HL-60 (cell line): ENCODE measurements at regions not wholly inside any gene's neighbourhood (a gene's known extent, or its start where the extent isn't known, plus 50 kb on each side); places are given as distances from the start of the nearest gene placed in this dataset.

Experiments used
- DNase-seq, 2 experiments: peaks; one replicate each; pipeline ENCODE4 v3.0.0-alpha.2; 2010 to 2020; ENCODE audit warnings: low read depth in 1 of 2, low spot score in 1 of 2
- H3K27ac ChIP-seq: fragments of 250-450 bp; sonication (Bioruptor Pico); replicated peaks from 2 replicates; pipeline ENCODE4 v1.5.1; 2020; ENCODE audit warnings: mild to moderate bottlenecking, moderate library complexity
- H3K27me3 ChIP-seq: fragments of 250-450 bp; sonication (Bioruptor Pico); 2 replicates; pipeline ENCODE4 v1.5.1; 2021; ENCODE audit warnings: mild to moderate bottlenecking, moderate library complexity; ENCODE audit not compliant: insufficient read depth, poor library complexity, severe bottlenecking
- H3K4me3 ChIP-seq: replicated peaks from 2 replicates; pipeline ENCODE4 v1.5.1; 2011; ENCODE audit warnings: mild to moderate bottlenecking, control low read depth, low read length; ENCODE audit not compliant: insufficient read depth
- GABPA ChIP-seq: IDR thresholded peaks from 2 replicates; pipeline ENCODE4 v1.6.1; 2012; ENCODE audit warnings: low read depth
- POLR2AphosphoS5 ChIP-seq: IDR thresholded peaks from 2 replicates; pipeline ENCODE4 v1.6.1; 2012; ENCODE audit warnings: low read depth
- SPI1 ChIP-seq: IDR thresholded peaks from 2 replicates; pipeline ENCODE4 v1.6.1; 2012; ENCODE audit warnings: low read depth, mild to moderate bottlenecking, borderline replicate concordance
- TF ChIP-seq, protein P1 (sequence below): IDR thresholded peaks from 2 replicates; pipeline ENCODE4 v1.6.1; 2012; ENCODE audit warnings: low read depth; ENCODE audit not compliant: insufficient replicate concordance
- TF ChIP-seq, protein P2 (sequence below): IDR thresholded peaks from one replicate; pipeline ENCODE4 v1.5.1; 2011; ENCODE audit warnings: low read length, control low read depth, inconsistent platforms; ENCODE audit not compliant: insufficient read depth

DNA sequence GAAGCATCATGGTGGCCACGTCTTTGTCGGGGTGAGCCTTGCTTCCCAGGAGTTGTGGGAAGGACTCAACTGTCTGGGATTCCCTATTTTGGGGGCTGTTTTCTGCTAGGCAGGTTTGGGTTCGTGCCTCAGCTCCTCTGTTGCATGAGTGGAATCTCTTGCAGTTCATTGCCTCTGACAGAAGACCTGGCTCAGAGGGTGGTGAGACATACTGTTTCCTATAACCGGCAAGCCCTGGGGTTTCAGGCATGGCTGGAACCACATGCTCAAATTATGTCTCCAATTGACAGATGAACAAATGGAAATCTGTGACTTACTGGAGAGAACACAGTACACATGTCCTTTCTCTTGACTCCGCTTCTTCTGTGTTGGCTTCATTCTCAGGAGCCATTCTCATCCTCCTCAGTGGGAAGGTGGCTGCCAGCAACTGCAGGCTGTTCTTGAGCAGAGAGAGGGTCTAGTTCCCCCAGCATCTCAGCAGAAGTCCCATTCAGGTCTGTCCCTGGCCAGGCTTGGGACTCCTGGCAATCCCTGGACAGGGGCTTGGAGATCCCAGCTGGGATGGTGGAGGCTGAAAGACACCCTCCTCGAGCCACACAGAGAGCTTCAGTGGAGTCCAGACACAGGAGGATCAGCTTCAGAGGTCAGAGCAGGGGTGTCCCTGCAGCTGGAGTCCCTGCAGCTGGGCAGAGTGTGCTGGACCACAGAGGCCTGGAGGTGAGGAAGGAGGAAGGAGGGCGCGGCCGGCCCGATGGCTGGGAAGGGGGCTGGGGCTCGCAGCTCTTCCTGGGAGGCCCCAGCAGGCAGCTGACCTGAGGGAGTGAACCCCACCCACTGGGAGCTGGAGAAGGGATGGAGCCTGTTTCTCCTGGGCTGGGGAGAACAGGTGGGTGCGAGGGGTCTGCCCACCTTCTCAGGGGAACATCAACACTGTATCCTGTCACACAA, 97.6 kb downstream of the LSM3 start:
- DNase-seq, result no peak
- Histone ChIP-seq H3K27me3 (no peaks in the 10 kb centered on the region), H3K4me3 (no peak overlapping the region), H3K27ac (no peak overlapping the region; the same call in 1 of the 2 replicates)
- no peak for TF ChIP-seq GABPA
- TF ChIP-seq, protein P1, sequence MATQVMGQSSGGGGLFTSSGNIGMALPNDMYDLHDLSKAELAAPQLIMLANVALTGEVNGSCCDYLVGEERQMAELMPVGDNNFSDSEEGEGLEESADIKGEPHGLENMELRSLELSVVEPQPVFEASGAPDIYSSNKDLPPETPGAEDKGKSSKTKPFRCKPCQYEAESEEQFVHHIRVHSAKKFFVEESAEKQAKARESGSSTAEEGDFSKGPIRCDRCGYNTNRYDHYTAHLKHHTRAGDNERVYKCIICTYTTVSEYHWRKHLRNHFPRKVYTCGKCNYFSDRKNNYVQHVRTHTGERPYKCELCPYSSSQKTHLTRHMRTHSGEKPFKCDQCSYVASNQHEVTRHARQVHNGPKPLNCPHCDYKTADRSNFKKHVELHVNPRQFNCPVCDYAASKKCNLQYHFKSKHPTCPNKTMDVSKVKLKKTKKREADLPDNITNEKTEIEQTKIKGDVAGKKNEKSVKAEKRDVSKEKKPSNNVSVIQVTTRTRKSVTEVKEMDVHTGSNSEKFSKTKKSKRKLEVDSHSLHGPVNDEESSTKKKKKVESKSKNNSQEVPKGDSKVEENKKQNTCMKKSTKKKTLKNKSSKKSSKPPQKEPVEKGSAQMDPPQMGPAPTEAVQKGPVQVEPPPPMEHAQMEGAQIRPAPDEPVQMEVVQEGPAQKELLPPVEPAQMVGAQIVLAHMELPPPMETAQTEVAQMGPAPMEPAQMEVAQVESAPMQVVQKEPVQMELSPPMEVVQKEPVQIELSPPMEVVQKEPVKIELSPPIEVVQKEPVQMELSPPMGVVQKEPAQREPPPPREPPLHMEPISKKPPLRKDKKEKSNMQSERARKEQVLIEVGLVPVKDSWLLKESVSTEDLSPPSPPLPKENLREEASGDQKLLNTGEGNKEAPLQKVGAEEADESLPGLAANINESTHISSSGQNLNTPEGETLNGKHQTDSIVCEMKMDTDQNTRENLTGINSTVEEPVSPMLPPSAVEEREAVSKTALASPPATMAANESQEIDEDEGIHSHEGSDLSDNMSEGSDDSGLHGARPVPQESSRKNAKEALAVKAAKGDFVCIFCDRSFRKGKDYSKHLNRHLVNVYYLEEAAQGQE, result no peak
- no peak for TF ChIP-seq SPI1
- TF ChIP-seq, protein P2, sequence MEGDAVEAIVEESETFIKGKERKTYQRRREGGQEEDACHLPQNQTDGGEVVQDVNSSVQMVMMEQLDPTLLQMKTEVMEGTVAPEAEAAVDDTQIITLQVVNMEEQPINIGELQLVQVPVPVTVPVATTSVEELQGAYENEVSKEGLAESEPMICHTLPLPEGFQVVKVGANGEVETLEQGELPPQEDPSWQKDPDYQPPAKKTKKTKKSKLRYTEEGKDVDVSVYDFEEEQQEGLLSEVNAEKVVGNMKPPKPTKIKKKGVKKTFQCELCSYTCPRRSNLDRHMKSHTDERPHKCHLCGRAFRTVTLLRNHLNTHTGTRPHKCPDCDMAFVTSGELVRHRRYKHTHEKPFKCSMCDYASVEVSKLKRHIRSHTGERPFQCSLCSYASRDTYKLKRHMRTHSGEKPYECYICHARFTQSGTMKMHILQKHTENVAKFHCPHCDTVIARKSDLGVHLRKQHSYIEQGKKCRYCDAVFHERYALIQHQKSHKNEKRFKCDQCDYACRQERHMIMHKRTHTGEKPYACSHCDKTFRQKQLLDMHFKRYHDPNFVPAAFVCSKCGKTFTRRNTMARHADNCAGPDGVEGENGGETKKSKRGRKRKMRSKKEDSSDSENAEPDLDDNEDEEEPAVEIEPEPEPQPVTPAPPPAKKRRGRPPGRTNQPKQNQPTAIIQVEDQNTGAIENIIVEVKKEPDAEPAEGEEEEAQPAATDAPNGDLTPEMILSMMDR, result no peak
- TF ChIP-seq POLR2AphosphoS5, result no peak

DNA sequence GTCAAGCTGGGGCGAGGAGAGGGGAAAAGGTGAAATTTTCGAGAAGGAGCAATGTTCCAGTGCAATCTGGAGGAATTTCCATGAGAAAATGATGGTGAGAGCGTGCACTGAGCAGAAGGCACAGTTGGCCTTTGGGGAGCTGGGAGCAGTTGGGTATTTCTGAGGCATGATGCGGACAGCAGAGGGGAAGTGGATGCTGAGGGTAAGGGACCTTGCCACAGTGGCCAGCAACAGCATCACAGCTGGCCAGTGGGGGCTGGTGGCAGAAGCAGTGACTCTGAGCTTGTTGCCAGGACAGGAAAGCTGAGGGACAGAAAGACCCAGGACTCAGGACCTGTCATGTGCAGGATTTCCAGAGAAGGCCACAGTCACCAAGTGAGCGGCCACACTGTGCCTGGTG, 98.9 kb downstream of the LSM3 start:
- TF ChIP-seq SPI1 (peak; percentile 86), POLR2AphosphoS5 (no peak), GABPA (no peak)
- TF ChIP-seq, protein P1, result no peak
- TF ChIP-seq, protein P2, result no peak
- no peaks in the 10 kb centered on the region for H3K27me3 ChIP-seq
- H3K4me3 ChIP-seq, result no peak overlapping the region
- peak in 1 of 2 experiments; percentile 54 for DNase-seq
- H3K27ac ChIP-seq, result peak overlapping the region; percentile 91

DNA sequence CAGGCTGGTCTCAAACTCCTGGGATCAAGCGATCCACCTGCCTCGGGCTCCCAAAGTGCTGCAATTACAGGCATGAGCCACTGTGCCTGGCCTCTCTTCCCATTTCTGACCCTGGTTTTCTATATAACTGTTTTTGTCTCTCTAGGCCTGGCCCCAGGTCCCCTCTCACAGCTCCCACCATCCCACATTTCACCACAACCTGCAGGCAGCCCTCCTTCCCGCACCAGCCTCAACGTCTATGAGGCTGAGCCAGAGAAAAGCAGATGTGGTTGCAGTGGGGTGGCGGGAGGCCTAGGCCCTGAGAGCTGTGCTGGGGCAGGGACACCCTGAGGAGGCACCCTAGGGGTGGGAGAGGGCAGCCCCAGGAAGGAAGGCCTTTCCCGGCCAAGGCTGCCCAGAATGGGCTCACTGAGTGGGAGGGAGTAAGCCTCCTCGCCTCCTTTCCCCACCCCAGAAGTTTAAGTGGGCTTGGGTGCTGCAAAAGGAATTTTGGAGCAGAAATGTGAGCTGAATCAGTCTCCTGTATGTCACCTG, 99.7 kb downstream of the LSM3 start:
- peak overlapping the region; percentile 91 for H3K27ac ChIP-seq
- DNase-seq, result peak in 1 of 2 experiments; percentile 96
- TF ChIP-seq SPI1, result peak; percentile 68; the same call in 1 of the 2 replicates
- TF ChIP-seq, protein P2, result no peak
- TF ChIP-seq, protein P1, result no peak
- TF ChIP-seq GABPA, result no peak; the same call in 1 of the 2 replicates
- peak; percentile 88 for TF ChIP-seq POLR2AphosphoS5

More for the DNA sequence above, 99.7 kb downstream of the LSM3 start:
- H3K4me3 ChIP-seq, result no peak overlapping the region
- no peaks in the 10 kb centered on the region for H3K27me3 ChIP-seq
